ENCODE measurements at regions not wholly inside any gene's neighbourhood (a gene's known extent, or its start where the extent isn't known, plus 50 kb on each side); places are given as distances from the start of the nearest gene placed in this dataset.

- ATAC-seq (ENCODE audit: poor library complexity) (no peak), DNase-seq (no peak)
- intact Hi-C loops (cut with DNase I) = no loop called here
These were observed 716.6 kb downstream of the BRD1 start for GRCh38 chr22:49111085-49111484.

- ATAC-seq (ENCODE audit: poor library complexity) (no peak), DNase-seq (no peak)
- intact Hi-C loops (cut with DNase I) = no loop called here
These were observed 718.9 kb downstream of the BRD1 start for GRCh38 chr22:49108636-49109315.

GRCh38 chr22:49107961-49108530, 719.6 kb downstream of the BRD1 start:
- intact Hi-C loops (cut with DNase I) = no loop called here
- no peak for ATAC-seq (ENCODE audit: poor library complexity)
- DNase-seq = no peak

- DNase-seq = no peak
- no peak for ATAC-seq (ENCODE audit: poor library complexity)
- intact Hi-C loops (cut with DNase I) = no loop called here
These were observed 720.1 kb downstream of the BRD1 start for GRCh38 chr22:49107561-49107960.

GRCh38 chr22:49106842-49107152, 720.9 kb downstream of the BRD1 start:
- intact Hi-C loops (cut with DNase I) = no loop called here
- DNase-seq (no peak), ATAC-seq (ENCODE audit: poor library complexity) (no peak)

GRCh38 chr22:49106096-49106841, 721.4 kb downstream of the BRD1 start:
- DNase-seq = no peak
- intact Hi-C loops (cut with DNase I) = no loop called here

GRCh38 chr22:49104434-49104833, 723.2 kb downstream of the BRD1 start:
- intact Hi-C loops (cut with DNase I) = no loop called here
- ATAC-seq (ENCODE audit: poor library complexity) (no peak), DNase-seq (no peak)

More at GRCh38 chr22:49106096-49106841, 721.4 kb downstream of the BRD1 start:
- no peak for ATAC-seq (ENCODE audit: poor library complexity)

GRCh38 chr22:49103314-49104059, 724.2 kb downstream of the BRD1 start:
- ATAC-seq (ENCODE audit: poor library complexity) (no peak), DNase-seq (no peak)
- intact Hi-C loops (cut with DNase I) = no loop called here

GRCh38 chr22:49102367-49102766, 725.3 kb downstream of the BRD1 start:
- ATAC-seq (ENCODE audit: poor library complexity) (no peak), DNase-seq (no peak)
- intact Hi-C loops (cut with DNase I) = no loop called here

- intact Hi-C loops (cut with DNase I) = no loop called here
- DNase-seq (no peak), ATAC-seq (ENCODE audit: poor library complexity) (no peak)
These were observed 725.8 kb downstream of the BRD1 start for GRCh38 chr22:49101873-49102272.

GRCh38 chr22:49101225-49101624, 726.4 kb downstream of the BRD1 start:
- intact Hi-C loops (cut with DNase I) = no loop called here
- ATAC-seq (ENCODE audit: poor library complexity) = no peak
- no peak for DNase-seq

GRCh38 chr22:49100773-49101172, 726.9 kb downstream of the BRD1 start:
- intact Hi-C loops (cut with DNase I) = no loop called here
- no peak for DNase-seq
- no peak for ATAC-seq (ENCODE audit: poor library complexity)

GRCh38 chr22:49100316-49100715, 727.4 kb downstream of the BRD1 start:
- ATAC-seq (ENCODE audit: poor library complexity) = no peak
- intact Hi-C loops (cut with DNase I) = no loop called here

GRCh38 chr22:49099496-49100124, 728.1 kb downstream of the BRD1 start:
- intact Hi-C loops (cut with DNase I) = no loop called here
- ATAC-seq (ENCODE audit: poor library complexity) (no peak), DNase-seq (peak; percentile 14)

More at GRCh38 chr22:49100316-49100715, 727.4 kb downstream of the BRD1 start:
- DNase-seq = no peak

GRCh38 chr22:49099089-49099488, 728.6 kb downstream of the BRD1 start:
- ATAC-seq (ENCODE audit: poor library complexity) = no peak
- intact Hi-C loops (cut with DNase I) = no loop called here
- DNase-seq = peak; percentile 1

- DNase-seq (no peak), ATAC-seq (ENCODE audit: poor library complexity) (no peak)
- intact Hi-C loops (cut with DNase I) = no loop called here
These were observed 729.7 kb downstream of the BRD1 start for GRCh38 chr22:49097966-49098365.

GRCh38 chr22:49097171-49097925, 730.3 kb downstream of the BRD1 start:
- no peak for ATAC-seq (ENCODE audit: poor library complexity)
- DNase-seq = no peak
- intact Hi-C loops (cut with DNase I) = no loop called here

- intact Hi-C loops (cut with DNase I) = no loop called here
- ATAC-seq (ENCODE audit: poor library complexity) = no peak
- DNase-seq = no peak
These were observed 731.2 kb downstream of the BRD1 start for GRCh38 chr22:49096476-49096875.
